SK-N-MC (cell line): ENCODE measurements at regions not wholly inside any gene's neighbourhood (a gene's known extent, or its start where the extent isn't known, plus 50 kb on each side); places are given as distances from the start of the nearest gene placed in this dataset.

Source experiments
- EZH2 ChIP-seq: fragments of 200-600 bp; sonication (generic); IDR thresholded peaks from one replicate; pipeline ENCODE4 v1.6.1; 2017; ENCODE audit warnings: antibody characterized with exemption
- POLR2AphosphoS5 ChIP-seq: IDR thresholded peaks from 2 replicates; pipeline ENCODE4 v1.6.1; 2012; ENCODE audit warnings: mild to moderate bottlenecking, low read depth, low read length, borderline replicate concordance

DNA sequence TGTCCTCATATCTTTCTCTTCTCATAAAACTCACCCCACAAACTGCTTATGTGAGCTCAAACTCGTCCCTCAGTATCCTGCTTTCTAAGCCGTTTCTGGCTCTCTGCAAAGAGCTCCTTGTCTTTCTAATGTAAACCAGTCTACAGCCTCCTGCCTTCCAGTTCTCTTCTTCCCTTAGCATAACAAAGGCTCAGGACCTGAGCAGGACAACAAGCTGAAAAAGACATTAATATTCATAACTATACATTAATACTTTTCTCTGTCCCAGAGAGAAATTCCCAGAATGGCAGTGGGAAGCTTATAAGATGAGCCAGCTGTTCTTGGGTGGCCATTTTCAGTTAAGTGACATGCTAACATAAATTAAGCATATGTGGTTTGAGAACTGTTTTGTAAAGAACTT lies 207.0 kb upstream of the TCF21 start:
- no peak for TF ChIP-seq EZH2
- TF ChIP-seq POLR2AphosphoS5: no peak
